ENCODE measurements at regions not wholly inside any gene's neighbourhood (a gene's known extent, or its start where the extent isn't known, plus 50 kb on each side); places are given as distances from the start of the nearest gene placed in this dataset.
"Not testable (repeated sequence)": the region's sequence is repeated elsewhere in the genome, so short reads cannot be mapped to it uniquely, and the experiment has no call there.

DNA sequence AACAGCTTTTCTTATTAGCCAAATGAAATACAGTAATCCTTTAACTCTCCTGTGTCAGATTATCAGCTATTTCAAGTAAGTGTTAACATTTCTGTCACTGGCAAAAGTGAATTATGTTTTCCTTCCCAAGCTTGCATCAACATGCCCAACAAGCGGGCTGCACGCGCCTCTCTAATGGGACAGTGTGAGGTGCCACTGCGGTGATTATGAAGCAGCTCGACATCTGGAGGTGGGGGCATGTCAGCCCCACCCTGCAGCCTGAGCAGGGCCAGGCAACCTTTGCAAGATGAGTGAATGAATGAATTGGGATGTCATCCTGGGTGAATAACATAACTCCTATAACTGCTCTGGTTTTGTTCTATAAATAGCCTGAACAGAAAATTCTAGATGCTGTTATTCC lies 301.4 kb downstream of the ZNF326 start:
- Histone ChIP-seq H3K4me1 (no peaks in the 10 kb centered on the region), H3K27me3 (no peaks in the 10 kb centered on the region), H3K4me3 (no peak overlapping the region), H3K9me3 (no peaks in the 10 kb centered on the region), H3K36me3 (replicated peaks in 1 of 2; ENCODE audit: insufficient read depth in 1 of 2, low read depth in 2 of 2) (no peaks in the 10 kb centered on the region), H3K27ac (no peak overlapping the region)
- ATAC-seq = no peak
- TF ChIP-seq, protein P1, sequence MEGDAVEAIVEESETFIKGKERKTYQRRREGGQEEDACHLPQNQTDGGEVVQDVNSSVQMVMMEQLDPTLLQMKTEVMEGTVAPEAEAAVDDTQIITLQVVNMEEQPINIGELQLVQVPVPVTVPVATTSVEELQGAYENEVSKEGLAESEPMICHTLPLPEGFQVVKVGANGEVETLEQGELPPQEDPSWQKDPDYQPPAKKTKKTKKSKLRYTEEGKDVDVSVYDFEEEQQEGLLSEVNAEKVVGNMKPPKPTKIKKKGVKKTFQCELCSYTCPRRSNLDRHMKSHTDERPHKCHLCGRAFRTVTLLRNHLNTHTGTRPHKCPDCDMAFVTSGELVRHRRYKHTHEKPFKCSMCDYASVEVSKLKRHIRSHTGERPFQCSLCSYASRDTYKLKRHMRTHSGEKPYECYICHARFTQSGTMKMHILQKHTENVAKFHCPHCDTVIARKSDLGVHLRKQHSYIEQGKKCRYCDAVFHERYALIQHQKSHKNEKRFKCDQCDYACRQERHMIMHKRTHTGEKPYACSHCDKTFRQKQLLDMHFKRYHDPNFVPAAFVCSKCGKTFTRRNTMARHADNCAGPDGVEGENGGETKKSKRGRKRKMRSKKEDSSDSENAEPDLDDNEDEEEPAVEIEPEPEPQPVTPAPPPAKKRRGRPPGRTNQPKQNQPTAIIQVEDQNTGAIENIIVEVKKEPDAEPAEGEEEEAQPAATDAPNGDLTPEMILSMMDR (IDR thresholded peaks at IDR 0.05) = no peak
- intact Hi-C loops (cut with DNase I) = no loop called here
- WGBS, 2 donors = 78 to 90% methylated on average over 5 of the region's 5 CpGs
- no peak for DNase-seq

GRCh38 chr1:90295534-90295933 lies 300.6 kb downstream of the ZNF326 start:
- no peak for DNase-seq

DNA sequence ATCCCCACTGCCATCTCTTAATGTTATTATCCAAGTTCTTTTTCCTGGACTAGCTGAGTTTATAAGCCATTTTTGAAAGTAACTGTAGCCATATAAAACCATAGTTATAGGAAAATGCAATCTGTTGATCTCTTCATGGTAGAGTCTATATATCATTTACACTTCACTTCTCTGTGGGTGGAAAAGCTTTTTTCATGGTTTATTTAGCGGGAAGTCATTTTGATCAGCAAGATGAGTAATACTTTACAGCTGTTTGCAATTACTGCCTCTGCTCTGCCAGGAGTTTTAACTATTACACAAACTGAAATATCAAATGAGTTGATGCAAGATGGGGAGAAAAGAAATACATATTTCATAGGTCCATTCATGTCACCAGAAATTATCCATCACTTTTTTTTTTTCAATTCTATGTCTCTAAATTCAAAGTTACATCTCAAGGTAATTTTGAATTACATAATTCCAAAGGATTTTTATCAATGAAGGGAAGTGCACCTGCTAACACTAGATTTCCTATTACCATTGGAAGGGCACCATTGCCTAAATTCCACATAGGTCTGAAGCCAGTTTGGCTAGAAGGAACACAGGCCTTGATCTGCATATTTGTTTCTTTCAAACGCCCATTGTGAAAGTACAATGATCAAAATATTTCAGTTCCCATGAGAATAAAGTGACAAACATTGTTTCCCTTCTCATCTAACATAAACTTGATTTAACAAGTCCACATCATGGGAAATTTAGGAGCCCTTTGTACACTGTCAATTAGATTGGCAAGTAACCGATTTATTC lies 296.7 kb downstream of the ZNF326 start:
- intact Hi-C loops (cut with DNase I) = no loop called here
- H3K4me3 ChIP-seq = no peak overlapping the region
- DNase-seq (no peak), ATAC-seq (no peak)
- no peak for TF ChIP-seq POLR2A (IDR thresholded peaks at IDR 0.05)
- TF ChIP-seq, protein P1 (IDR thresholded peaks at IDR 0.05) = no peak
- no peaks in the 10 kb centered on the region for H3K27me3 ChIP-seq
- H3K4me1 ChIP-seq = no peaks in the 10 kb centered on the region
- no peaks in the 10 kb centered on the region for H3K36me3 ChIP-seq (replicated peaks in 1 of 2; ENCODE audit: insufficient read depth in 1 of 2, low read depth in 2 of 2)
- 66 to 67% methylated on average over 3 of the region's 3 CpGs for WGBS, 2 donors
- no peak overlapping the region for H3K27ac ChIP-seq
- no peaks in the 10 kb centered on the region for H3K9me3 ChIP-seq

More at GRCh38 chr1:90295534-90295933, 300.6 kb downstream of the ZNF326 start:
- H3K4me3 ChIP-seq = no peak overlapping the region
- no peaks in the 10 kb centered on the region for H3K27me3 ChIP-seq
- no peaks in the 10 kb centered on the region for H3K9me3 ChIP-seq
- no peaks in the 10 kb centered on the region for H3K4me1 ChIP-seq
- intact Hi-C loops (cut with DNase I) = no loop called here
- no peak for TF ChIP-seq POLR2A (IDR thresholded peaks at IDR 0.05)
- TF ChIP-seq, protein P1 (IDR thresholded peaks at IDR 0.05) = no peak
- H3K36me3 ChIP-seq (replicated peaks in 1 of 2; ENCODE audit: insufficient read depth in 1 of 2, low read depth in 2 of 2) = no peaks in the 10 kb centered on the region
- ATAC-seq = no peak
- H3K27ac ChIP-seq = no peak overlapping the region
- 34 to 42% methylated on average over 2 of the region's 2 CpGs for WGBS, 2 donors

GRCh38 chr1:90282811-90283210 lies 287.9 kb downstream of the ZNF326 start:
- H3K9me3 ChIP-seq = no peaks in the 10 kb centered on the region
- DNase-seq = no peak
- H3K27ac ChIP-seq = no peak overlapping the region
- no peaks in the 10 kb centered on the region for H3K27me3 ChIP-seq
- intact Hi-C loops (cut with DNase I) = no loop called here
- no peak for ATAC-seq
- no peak overlapping the region for H3K4me3 ChIP-seq
- H3K4me1 ChIP-seq = no peaks in the 10 kb centered on the region
- 56 to 64% methylated on average over 4 of the region's 4 CpGs for WGBS, 2 donors
- no peaks in the 10 kb centered on the region for H3K36me3 ChIP-seq (replicated peaks in 1 of 2; ENCODE audit: insufficient read depth in 1 of 2, low read depth in 2 of 2)
- TF ChIP-seq, protein P1 (IDR thresholded peaks at IDR 0.05) = no peak
- TF ChIP-seq POLR2A (IDR thresholded peaks at IDR 0.05) = no peak

- WGBS, 2 donors = 43 to 52% methylated on average over 1 of the region's 1 CpG
- intact Hi-C loops (cut with DNase I) = not testable (repeated sequence)
These were observed 287.0 kb downstream of the ZNF326 start for GRCh38 chr1:90281886-90282285.

More at GRCh38 chr1:90281886-90282285, 287.0 kb downstream of the ZNF326 start:
- not testable (repeated sequence) for H3K9me3 ChIP-seq; ATAC-seq; H3K27me3 ChIP-seq; DNase-seq; H3K4me1 ChIP-seq; H3K27ac ChIP-seq; H3K36me3 ChIP-seq (replicated peaks in 1 of 2; ENCODE audit: insufficient read depth in 1 of 2, low read depth in 2 of 2); H3K4me3 ChIP-seq
